ENCODE measurements at regions not wholly inside any gene's neighbourhood (a gene's known extent, or its start where the extent isn't known, plus 50 kb on each side); places are given as distances from the start of the nearest gene placed in this dataset.
A peak's percentile ranks its signal among the peaks of the same experiment; 100 is the strongest.
"Not testable (repeated sequence)": the region's sequence is repeated elsewhere in the genome, so short reads cannot be mapped to it uniquely, and the experiment has no call there.

DNA sequence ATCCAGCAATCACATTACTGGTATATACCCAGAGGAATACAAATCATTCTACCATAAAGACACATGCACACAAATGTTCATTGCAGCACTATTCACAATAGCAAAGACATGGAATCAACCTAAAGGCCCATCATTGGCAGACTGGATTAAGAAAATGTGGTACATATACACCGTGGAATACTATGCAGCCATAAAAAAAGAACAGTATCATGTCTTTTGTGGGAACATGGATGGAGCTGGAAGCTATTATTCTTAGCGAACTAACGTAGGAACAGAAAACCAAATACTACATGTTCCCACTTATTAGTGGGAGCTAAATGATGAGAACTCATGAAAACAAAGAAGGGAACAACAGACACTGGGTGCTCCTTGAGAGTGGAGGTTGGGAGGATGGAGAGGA is 60.9 kb downstream of the PGRMC1 start:
- DNase-seq (ENCODE audit: low spot score), result not testable (repeated sequence)

DNA sequence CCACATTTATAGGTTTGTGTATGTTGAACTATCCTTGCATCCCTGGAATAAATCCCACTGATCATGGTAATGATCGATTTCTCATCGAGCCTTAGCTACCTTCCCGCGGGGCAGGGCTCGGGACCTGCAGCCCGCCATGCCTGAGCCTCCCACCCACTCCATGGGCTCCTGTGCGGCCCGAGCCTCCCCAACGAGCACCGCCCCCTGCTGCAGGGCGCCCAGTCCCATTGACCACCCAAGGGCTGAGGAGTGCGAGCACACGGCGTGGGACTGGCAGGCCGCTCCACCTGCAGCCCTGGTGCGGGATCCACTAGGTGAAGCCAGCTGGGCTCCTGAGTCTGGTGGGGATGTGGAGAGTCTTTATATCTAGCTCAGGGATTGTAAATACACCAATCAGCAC is 63.7 kb downstream of the PGRMC1 start:
- DNase-seq (ENCODE audit: low spot score), result not testable (repeated sequence)

- DNase-seq (ENCODE audit: low spot score), result no peak
Observed at GRCh38 chrX:119303137-119303536, 67.1 kb downstream of the PGRMC1 start.

DNA sequence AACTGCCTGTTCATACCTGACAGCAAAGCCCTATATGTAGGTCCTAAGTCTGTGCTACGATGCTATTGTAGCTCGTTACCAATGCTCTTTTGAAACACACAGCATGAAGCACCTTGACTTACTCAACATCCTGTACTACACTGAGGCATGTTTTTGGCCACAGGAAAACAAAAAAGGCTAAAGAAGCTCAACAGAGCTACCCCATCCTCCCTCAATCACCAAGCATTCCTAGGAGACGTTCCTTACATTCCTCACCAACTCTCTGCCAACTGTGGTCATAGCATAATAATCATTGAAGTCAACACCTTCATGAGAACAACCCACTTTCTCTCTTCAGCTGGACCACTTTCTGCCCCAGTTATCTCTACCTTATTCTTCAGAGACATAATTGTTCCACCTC is 73.7 kb upstream of the SLC25A43 start:
- no peak for DNase-seq (ENCODE audit: low spot score)

- DNase-seq (ENCODE audit: low spot score), result not testable (repeated sequence)
Observed at GRCh38 chrX:119331873-119332272, 67.3 kb upstream of the SLC25A43 start.

- DNase-seq (ENCODE audit: low spot score), result not testable (repeated sequence)
Observed at GRCh38 chrX:119332855-119333720, 66.0 kb upstream of the SLC25A43 start.

- DNase-seq (ENCODE audit: low spot score), result not testable (repeated sequence)
Observed at GRCh38 chrX:119333721-119334032, 65.5 kb upstream of the SLC25A43 start.

DNA sequence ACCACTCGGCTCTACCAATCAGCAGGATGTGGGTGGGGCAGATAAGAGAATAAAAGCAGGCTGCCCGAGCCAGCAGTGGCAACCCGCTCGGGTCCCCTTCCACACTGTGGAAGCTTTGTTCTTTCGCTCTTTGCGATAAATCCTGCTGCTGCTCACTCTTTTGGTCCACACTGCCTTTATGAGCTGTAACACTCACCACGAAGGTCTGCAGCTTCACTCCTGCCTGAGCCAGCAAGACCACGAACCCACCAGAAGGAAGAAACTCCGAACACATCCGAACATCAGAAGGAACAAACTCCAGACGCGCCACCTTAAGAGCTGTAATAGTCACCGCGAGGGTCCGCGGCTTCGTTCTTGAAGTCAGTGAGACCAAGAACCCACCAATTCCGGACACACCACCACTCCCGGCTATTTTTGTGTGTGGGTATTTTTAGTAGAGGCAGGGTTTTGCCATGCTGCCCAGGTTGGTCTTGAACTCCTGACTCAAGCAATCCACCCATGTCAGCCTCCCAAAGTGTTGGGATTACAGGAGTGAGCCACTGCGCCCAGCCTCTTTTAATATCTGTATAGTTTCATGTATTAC is 64.6 kb upstream of the SLC25A43 start:
- not testable (repeated sequence) for DNase-seq (ENCODE audit: low spot score)

DNA sequence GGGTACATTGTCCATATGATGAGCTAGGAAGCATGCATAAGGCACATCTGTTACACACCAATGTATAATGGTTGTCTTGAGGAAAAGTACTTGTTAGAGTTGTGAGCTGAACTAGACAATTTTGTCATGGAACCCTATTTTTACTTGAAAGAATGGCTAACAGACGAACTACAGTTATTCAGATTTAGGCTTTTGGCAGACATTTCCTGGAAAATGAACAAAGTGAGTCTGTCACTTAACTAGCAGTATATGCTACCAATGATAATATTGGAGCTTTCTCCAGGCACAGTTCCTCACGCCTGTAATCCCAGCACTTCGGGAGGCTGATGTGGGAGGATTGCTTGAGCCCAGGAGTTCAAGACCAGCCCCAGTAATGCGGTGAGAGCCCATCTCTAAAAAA is 61.9 kb upstream of the SLC25A43 start:
- no peak for DNase-seq (ENCODE audit: low spot score)

DNA sequence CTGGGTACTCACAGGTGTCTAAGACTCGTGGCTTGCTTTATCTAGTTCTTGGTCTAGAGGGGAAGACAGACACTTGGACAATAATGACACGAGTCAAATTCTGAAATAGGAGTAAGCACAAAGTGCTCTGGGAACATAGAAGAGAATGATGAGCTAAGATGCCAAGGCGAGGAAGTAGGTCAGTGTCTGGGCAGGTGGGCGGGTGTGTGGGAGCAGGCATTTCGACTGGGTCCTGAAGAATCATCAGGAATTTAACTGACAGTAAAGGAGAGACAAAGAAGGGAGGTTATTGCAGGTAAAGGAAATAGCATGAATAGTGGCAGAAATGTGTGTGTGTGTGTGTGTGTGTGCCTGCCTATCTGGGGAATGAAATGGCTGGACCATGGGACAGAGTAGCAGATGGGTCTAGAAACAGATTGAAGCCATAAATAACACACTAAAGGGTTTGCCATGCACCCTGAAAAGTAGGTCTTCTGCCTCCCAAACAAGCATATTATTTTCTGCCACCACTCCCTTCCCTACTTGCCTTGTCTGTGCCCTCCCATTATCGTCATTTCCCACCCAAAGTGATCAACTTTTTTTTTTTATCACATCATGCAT is 58.4 kb upstream of the SLC25A43 start:
- DNase-seq (ENCODE audit: low spot score), result no peak

- peak; percentile 53 for DNase-seq (ENCODE audit: low spot score)
Observed at GRCh38 chrX:119343856-119344255, 55.3 kb upstream of the SLC25A43 start.
